Putamen (tissue), 1 donor: ENCODE measurements at regions not wholly inside any gene's neighbourhood (a gene's known extent, or its start where the extent isn't known, plus 50 kb on each side); places are given as distances from the start of the nearest gene placed in this dataset.
"Not testable (repeated sequence)": the region's sequence is repeated elsewhere in the genome, so short reads cannot be mapped to it uniquely, and the experiment has no call there.

Experiments
- DNase-seq: peaks from one replicate; pipeline ENCODE4 v3.0.0-alpha.2; 2016; ENCODE audit warnings: low spot score

DNA sequence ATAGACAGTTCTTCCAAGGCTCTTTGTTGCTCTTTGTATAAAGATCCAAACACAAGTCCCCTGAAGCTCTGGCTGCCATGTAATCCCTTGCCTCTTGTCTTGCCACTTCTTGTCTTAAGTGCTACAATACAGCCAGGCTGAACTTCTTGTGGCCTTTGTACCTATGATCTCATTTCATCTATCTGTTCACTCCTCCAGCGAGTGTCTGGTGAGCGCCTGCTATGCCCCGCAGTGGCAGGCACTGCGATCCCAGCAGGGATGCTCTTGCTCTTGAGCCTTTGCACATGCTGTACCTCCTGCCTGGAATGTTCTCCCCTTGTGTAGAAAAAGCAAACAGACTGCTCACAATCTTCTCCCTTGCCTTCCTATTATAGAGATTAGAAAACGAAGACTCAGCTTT lies 81.9 kb upstream of the ADPGK start:
- DNase-seq: no peak

DNA sequence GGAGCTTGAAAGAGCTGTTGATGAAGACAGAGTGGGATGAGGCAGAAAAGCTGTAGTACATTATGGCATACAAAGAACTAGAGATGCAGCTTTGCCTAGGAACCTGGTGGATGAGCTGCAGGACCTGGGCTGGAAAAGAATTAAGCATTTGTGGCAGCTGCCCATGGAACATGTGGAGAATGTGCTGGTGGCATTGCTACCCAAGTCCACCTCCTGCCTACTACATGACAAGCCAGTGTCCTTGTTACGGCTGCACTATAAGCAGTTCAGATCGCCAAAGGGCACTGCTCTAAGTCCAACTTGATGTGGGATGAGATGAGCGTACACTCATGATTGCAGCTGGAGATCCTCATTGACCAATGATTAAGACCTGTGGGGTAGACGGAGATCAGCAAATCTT lies 81.1 kb upstream of the ADPGK start:
- DNase-seq: no peak

DNA sequence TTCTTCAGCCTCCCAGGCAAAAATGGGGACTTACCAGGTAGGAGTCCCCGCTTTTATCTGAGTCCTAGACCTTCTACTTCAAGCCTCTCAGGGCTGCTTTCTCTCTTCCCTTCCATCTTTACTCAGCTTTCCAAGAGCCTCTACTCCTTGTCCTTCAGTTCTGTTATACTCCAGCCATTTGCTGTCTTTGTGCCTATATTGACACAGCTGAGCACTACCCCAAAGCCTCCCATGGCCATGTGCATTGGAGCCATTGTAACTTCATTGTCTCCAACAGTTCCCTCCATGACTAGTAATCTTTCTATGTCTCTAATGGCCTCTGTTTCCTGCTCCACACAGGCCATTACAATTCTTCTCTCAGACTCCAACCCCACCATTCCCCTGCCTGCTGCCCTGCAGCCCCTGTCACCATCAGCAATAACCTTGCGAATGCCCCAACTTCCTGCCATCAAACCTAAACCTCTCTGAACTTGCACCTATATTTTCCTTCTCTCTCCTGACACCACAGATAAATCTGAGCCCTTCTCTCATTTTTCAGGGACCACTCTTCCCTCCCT lies 77.9 kb upstream of the ADPGK start:
- no peak for DNase-seq

DNA sequence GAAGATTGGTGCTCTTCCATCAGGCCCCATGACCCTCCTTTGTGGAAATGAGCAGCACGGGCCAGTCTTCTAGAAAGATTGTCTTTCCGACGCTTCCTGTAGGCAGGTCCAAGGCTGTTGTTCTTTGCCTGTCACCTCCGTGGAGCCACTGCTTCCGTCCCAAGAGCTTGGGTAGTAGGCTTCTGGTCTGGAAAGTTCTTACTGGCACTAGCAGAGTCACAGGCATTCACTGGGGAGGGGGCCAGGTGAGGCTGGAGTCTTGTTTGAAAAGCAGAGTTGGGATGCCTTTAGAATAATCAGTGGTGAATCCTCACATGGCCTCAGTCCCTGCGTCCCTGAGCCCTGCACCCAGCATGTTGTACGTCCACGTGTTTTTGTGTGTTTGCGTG lies 76.2 kb upstream of the ADPGK start:
- no peak for DNase-seq

DNA sequence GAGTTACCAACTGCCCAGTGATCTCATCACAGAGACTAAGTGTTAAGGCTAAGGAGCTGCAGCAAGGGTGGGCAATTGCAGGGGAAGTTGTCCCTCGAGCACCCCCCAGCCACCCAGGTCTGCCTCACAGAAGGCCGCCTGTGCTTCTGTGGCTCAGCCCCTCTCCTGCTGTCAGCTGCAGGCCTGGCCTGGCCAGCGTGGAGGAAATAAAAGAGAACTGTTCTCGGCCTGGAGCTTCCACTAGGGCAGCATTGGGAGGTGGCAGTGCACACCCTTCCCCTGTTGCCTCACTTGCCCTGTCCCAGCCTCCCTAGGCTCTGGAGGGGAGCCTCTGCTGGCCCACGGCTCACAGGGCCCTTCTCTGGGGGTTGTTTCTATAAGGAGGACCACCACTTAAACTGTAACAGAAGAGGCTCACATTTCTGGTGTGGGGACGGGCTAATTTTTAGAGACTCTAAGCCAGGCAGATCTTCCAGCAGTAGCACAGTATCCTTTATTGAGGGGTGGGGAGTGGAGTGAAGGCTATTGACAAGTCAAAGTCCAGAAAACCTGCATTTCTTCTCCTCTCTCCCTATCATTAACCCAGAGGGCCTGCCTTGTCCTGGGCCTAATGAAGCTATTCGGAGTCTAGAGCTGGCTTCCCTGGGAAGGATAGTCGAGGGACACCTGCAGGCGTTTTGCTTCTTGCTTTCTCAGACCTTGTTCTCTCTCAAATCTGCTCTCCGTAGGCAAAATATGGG lies 75.6 kb upstream of the ADPGK start:
- peak; percentile 45 for DNase-seq

DNA sequence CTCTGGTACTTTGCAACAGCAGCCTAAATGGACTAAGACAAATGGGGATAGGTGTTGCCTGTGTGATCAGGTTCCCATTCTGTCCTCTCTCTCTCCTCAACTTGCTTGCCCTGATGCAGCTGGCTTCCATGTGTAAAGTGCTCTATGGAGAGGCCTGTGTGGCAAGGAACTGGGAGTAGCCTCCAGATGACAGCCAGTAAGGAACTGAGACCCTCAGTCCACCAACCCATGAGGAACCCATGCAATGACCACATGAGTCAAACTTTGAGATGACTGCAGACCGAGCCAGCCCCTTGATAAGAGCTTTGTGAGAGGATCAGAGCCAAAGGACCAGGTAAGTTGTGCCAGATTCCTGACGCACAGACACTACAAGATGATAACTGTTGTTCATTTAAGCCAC lies 74.6 kb upstream of the ADPGK start:
- DNase-seq: no peak

DNA sequence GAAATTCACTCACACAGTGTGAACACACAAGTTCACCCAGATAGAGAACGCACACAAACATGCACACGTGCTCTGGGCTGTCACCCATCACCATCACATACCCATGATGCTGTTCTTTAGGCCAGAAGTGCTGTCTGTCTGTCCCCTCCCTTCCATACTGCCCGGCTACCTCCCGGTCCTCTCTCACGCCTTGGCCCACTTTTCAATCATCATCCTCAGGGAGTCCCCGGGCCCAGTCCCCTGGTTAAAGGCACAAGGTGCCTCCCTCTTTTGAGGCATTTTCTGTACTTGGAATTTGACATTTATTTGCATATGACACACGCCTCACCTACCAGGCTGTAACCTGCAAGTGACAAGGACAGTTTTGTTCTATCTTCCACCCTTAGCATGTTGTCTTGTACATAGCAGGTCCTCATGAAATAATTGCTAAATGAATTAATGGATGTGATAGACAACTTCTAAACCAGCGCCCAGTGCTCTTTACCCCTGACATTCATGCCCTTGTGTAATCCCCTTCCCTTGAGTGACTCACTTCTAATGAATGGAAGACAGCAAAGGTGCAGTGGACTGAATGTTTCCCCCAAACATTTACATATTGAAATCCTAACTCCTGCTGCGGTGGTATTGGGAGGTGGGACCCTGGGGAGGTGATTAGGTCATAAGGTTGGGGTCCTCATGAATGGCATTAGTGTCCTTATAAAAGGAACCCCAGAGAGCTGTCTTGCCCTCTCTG lies 73.9 kb upstream of the ADPGK start:
- no peak for DNase-seq

DNA sequence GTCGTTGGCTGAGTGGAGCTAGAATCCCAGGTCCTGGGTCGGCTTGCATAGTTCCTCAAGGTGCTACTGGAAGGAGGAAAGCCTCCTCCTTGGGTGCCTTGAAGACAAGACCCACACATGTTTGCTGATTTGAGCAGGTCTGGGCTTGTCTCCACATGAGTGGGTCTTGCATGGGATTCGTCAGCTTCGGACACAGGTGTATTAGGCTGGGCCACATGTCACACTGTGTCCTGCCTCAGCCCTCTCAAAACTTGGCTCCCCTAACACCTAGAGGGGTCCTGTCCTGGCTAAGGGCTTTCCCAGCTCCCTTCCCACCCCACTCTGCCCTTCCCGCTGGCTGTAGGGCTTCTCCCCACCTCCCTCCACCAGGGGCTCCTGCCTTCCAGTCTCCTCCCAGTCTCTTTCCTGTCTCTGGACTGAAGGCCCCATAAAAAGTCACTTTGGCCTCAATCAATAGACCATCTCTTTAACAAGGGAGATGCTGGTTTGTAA lies 73.0 kb upstream of the ADPGK start:
- DNase-seq: no peak

DNA sequence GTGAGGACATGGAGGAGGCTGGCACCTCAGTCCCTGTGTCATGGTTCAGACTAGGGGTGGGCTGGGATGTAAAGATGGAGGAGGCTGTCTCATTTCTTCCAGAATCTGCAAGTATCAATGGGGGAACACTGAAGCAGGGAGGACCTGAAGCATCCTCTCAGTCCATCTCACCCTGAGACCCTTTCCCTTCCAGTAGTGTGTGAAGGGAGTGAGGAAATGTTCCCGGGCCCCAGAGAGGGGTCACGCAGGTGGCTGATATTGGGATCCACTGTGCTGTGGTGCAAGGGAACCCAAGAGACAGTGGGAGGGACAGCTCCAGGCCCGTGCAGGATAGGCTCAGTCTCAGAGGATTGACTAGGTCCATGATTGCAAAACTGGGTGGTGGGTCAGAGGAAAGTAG lies 72.2 kb upstream of the ADPGK start:
- no peak for DNase-seq

DNA sequence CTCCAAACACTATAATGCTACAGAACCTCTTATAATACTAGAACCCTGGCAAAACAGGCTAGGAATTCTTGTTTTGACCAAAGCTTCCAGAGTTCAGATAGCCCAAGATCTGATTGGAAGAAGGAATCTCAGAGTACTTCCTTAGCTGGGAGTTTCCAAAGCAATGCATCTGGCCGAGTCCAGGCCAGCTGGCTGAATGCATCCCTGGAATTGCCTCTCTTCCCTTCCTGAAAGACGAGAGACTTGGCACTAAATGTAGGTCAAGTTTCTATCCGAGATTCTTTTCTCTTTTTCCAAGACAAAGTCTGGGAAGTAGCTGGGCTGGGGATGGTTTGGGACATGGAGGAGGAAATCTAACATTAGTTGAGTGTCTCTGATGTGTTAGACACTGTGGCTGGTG lies 68.7 kb upstream of the ADPGK start:
- DNase-seq: no peak

DNA sequence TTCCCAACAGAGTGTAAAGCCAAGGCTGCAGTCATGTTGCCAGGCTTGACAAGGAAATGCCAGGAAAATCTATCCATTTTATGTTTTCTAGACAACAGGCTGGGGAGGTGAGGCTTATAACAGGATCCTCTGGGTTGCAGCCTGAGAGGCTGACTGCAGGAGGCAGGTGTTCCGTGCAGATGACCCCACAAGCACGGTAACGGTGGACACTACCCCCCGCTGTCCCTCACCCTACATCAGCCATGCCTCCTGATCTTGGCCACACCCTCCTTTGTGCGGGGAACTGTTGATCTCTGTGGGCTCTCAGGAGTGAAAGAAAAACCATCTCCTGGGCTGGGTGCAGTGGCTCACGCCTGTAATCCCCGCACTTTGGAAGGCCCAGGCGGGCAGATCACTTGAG lies 68.0 kb upstream of the ADPGK start:
- no peak for DNase-seq

DNA sequence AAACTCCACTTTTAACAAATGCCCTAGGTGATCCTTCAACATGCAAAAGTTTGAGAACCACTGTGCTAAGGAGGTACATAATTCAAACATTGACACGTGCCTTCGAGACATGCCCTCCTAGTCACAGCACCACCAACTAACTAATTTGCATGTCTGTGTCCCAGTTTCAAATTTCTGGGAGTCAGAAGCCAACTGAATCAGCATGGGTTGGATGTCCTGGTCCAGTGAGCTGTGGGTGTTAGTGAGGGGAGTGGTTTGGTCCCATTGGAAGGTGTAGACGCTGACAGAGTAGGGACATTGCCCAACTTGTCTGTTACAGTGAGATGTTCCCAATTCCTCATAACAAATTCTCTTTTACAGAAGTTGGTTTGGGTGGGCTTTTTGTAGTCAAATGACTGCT lies 67.3 kb upstream of the ADPGK start:
- DNase-seq: no peak

DNA sequence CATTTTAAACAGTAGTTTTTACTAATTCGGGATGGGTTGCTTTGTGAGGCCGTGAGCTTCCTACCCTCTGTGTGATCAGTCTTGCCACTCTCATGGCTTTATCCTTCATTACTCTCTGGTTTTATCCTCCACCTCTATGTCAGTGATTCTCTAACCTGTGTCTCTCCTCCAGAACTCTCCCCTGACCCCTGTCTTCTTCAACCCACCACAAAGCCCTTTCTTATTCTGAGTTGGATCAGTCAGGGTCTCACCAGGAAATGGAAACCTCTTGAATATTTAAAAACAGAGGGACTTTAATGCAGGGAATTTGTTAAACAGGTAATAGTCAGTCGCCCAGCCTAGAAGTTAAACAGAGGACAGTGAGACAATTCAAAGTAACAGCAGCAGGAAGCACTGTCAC lies 64.2 kb upstream of the ADPGK start:
- no peak for DNase-seq

DNA sequence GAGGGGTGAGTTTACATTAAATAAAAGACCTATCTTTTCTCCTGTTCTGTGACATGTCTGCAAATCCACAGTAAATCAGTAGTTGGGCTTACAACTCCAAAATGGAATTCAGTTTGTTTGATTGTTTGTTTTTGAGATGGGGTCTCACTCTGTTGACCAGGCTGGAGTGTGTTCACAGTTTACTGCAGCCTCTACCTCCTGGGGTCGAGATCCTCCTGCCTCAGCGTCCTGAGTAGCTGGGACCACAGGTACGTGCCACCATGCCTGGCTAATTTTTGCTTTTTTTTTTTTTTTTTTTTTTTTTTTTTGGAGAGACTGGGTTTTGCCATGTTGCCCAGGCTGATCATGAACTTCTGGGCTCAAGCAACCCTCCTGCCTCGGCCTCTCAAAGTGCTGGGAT lies 63.5 kb upstream of the ADPGK start:
- DNase-seq: no peak

DNA sequence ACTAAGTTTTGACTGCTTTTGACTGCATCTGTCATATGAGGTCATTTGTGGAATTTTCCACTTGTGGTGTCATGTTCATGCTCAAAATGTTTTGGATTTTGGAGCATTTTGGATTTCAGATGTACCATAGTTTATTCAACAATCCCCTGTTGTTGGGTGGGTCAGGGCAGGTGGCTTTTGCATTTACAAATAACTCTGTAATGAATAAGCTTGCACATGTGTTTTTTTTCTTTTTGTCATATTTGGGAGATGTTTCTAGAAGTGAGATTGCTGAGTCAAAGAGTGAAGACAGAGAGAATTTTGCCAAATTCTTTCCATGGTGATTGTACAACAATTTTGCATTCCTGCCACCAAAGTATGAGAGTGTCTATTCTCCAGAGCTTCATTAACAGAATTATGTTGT lies 62.4 kb upstream of the ADPGK start:
- DNase-seq: no peak

DNA sequence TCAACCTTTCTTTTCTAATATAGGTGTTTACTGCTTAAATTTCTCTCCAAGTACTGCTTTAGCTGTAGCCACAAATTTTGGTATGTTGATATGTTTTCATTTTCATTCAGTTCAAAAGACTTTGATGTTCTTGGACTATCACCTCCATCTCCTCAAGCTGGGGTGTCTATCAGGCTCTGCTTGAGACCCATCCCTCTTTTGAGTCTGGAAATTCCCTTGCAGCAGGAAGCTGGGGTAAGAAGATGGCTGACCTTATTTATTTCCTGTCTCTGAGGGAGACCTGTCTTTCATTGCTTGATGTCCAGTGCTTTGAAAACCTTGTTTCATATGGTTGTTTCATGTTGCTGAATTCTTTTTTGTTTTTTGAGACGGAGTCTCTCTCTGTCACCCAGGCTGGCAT lies 60.5 kb upstream of the ADPGK start:
- no peak for DNase-seq

DNA sequence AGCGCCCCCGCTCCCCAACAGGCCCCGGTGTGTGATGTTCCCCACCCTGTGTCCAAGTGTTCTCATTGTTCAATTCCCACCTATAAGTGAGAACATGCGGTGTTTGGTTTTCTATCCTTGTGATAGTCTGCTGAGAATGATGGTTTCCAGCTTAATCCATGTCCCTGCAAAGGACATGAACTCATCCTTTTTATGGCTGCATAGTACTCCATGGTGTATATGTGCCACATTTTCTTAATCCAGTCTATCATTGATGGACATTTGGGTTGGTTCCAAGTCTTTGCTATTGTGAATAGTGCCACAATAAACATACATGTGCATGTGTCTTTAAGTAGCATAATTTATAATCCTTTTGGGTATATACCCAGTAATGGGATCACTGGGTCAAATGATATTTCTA lies 59.8 kb upstream of the ADPGK start:
- DNase-seq: not testable (repeated sequence)

DNA sequence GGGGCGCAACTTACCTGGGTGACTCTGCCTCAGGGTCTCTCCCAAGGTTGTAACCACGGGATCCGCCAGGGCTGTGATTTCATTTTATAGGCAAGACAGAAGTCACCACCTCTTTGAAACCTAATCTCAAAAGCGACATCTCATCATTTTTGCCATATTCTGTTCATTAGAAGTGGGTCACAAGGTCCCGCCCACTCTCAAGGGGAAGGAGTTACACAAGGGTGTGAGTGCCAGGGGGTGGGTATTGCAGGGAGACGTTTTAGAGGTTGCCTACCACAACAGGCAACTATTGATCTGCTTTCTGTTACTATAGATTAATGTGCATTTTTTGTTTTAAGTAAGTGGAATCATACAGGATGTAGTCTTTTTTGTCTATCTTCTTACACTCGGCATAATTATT lies 56.6 kb upstream of the ADPGK start:
- DNase-seq: no peak

DNA sequence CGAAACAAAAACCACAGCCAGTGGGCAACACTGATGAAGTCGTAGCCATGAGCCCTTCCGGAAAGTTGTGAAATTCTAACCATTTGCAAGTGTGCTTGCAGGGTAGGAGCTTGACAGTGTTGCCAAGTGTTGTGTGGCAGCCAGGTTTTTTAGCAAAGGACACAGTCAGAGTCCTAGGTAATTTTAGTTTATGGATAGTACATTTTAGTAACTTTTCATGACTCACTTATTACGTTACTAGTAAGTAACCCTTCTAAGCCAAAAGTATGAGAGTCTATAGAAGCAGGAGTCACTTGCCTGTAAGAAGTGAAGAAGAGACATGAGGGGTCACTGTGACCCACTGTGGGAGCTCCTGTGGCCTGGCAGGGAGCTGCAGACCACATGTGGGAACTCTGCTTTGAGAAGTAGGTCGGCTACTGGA lies 54.8 kb upstream of the ADPGK start:
- no peak for DNase-seq

DNA sequence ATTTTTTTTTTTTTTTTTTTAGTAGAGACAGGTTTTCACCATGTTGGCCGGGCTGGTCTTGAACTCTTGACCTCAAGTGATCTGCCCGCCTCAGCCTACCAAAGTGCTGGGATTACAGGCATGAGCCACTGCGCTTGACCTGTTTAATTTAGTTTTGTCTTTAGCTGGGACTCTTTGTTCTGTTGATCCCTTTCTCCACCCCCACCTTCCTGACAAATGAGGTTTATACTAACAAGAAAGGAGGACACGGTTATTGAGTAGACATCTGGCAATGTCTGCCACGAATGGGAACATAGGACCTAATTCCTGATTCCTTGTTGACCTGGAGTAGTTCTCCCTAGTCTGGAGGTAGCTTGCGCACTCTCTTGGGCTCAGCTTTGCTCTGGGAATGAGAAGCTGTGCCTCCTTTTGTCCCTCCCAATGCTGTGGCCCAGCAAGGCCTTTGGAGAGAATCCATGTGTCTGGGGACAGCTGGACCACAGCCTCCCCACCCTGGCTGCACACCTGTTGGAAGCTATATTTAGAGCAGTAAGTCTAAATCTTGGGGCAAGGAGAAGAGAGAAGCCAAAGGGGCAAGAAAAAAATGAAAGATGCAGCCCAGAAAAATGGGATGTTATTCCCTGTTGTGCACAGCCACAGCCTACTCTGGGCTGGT lies 53.2 kb upstream of the ADPGK start:
- DNase-seq: no peak

DNA sequence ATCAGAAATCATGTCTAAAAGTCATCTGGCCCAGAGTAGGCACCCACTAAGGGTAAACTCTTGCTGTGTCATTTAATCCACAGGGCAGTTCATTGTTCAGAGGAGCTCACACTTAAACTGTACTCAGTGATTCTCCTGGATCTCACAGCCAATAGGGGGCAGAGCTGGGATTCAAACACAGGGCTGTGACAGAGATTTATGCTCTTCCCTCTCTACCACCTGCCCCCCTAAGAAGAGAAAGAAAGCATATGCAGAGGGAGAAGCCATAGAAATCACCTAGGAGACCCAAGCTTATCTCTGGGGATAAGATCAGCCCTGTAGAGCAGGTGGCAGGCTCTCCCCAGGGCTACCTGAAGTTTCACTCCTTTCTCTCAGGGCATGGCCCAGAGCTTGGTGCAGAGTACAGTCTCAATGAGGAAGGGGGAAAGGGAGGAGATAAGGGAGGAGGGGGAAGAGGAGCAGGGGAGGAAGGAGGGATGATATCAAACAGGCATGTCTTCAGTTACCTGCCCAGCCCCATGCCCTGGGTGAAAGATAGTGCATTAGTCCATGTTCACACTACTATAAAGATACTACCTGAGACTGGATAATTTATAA lies 51.8 kb upstream of the ADPGK start:
- DNase-seq: no peak

DNA sequence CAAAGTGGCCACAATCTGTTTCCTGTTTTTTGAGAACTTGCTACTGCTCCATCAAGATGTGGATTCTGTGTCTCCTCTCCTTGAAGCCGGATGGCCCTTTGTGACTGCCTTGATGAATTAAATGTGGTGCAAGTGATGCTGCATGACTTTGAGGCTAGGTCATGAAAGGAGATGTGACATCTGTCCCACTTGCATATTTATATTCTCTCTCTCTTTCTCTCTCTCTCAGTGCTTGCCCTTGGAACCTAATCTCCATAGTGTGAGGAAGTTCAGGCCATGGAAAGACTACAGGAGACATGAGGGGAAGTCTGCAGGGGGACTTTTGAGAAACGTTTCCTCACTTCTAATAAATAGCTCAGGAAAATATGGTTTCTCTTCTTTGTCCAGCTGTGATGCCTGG lies 50.0 kb upstream of the ADPGK start:
- no peak for DNase-seq
